NT2/D1 (cell line): ENCODE measurements at regions not wholly inside any gene's neighbourhood (a gene's known extent, or its start where the extent isn't known, plus 50 kb on each side); places are given as distances from the start of the nearest gene placed in this dataset.

Experiments used
- YY1 ChIP-seq: IDR thresholded peaks from 2 replicates; pipeline ENCODE4 v1.6.1; 2011; ENCODE audit not compliant: insufficient read length, insufficient read depth
- ZNF274 ChIP-seq: IDR thresholded peaks from 2 replicates; pipeline ENCODE4 v1.6.1; 2011; ENCODE audit warnings: mild to moderate bottlenecking, low read depth, low read length

- TF ChIP-seq YY1 (no peak), ZNF274 (no peak)
Measured at GRCh38 chr3:189500299-189500698, 130.9 kb upstream of the TP63 start.
